HL-60 (cell line): ENCODE measurements at regions not wholly inside any gene's neighbourhood (a gene's known extent, or its start where the extent isn't known, plus 50 kb on each side); places are given as distances from the start of the nearest gene placed in this dataset.

Experiments
- DNase-seq, 2 experiments: peaks; one replicate each; pipeline ENCODE4 v3.0.0-alpha.2; 2010 to 2020; ENCODE audit warnings: low read depth in 1 of 2, low spot score in 1 of 2
- H3K27ac ChIP-seq: fragments of 250-450 bp; sonication (Bioruptor Pico); replicated peaks from 2 replicates; pipeline ENCODE4 v1.5.1; 2020; ENCODE audit warnings: mild to moderate bottlenecking, moderate library complexity
- H3K27me3 ChIP-seq: fragments of 250-450 bp; sonication (Bioruptor Pico); 2 replicates; pipeline ENCODE4 v1.5.1; 2021; ENCODE audit warnings: mild to moderate bottlenecking, moderate library complexity; ENCODE audit not compliant: insufficient read depth, poor library complexity, severe bottlenecking
- H3K4me3 ChIP-seq: replicated peaks from 2 replicates; pipeline ENCODE4 v1.5.1; 2011; ENCODE audit warnings: mild to moderate bottlenecking, control low read depth, low read length; ENCODE audit not compliant: insufficient read depth
- CTCF ChIP-seq: IDR thresholded peaks from one replicate; pipeline ENCODE4 v1.5.1; 2011; ENCODE audit warnings: low read length, control low read depth, inconsistent platforms; ENCODE audit not compliant: insufficient read depth
- GABPA ChIP-seq: IDR thresholded peaks from 2 replicates; pipeline ENCODE4 v1.6.1; 2012; ENCODE audit warnings: low read depth
- POLR2AphosphoS5 ChIP-seq: IDR thresholded peaks from 2 replicates; pipeline ENCODE4 v1.6.1; 2012; ENCODE audit warnings: low read depth
- REST ChIP-seq: IDR thresholded peaks from 2 replicates; pipeline ENCODE4 v1.6.1; 2012; ENCODE audit warnings: low read depth; ENCODE audit not compliant: insufficient replicate concordance
- SPI1 ChIP-seq: IDR thresholded peaks from 2 replicates; pipeline ENCODE4 v1.6.1; 2012; ENCODE audit warnings: low read depth, mild to moderate bottlenecking, borderline replicate concordance

- no peak overlapping the region for H3K4me3 ChIP-seq
- TF ChIP-seq SPI1 (no peak), GABPA (no peak), CTCF (no peak), REST (no peak), POLR2AphosphoS5 (no peak)
- H3K27ac ChIP-seq: no peak overlapping the region
- H3K27me3 ChIP-seq: no peaks in the 10 kb centered on the region
- DNase-seq: no peak
Observed at GRCh38 chr9:110008663-110009062, 199.3 kb downstream of the C9orf152 start.

- Histone ChIP-seq H3K4me3 (no peak overlapping the region), H3K27ac (no peak overlapping the region), H3K27me3 (no peaks in the 10 kb centered on the region)
- TF ChIP-seq SPI1: no peak
- no peak for TF ChIP-seq GABPA
- TF ChIP-seq REST: no peak
- no peak for TF ChIP-seq CTCF
- TF ChIP-seq POLR2AphosphoS5: no peak
- no peak for DNase-seq
Observed at GRCh38 chr9:110011628-110012320, 196.2 kb downstream of the C9orf152 start.

GRCh38 chr9:110013064-110013463 lies 194.9 kb downstream of the C9orf152 start:
- Histone ChIP-seq H3K27ac (no peak overlapping the region), H3K27me3 (no peaks in the 10 kb centered on the region), H3K4me3 (no peak overlapping the region)
- no peak for DNase-seq
- no peak for TF ChIP-seq CTCF

GRCh38 chr9:110015759-110016158 lies 192.2 kb downstream of the C9orf152 start:
- no peak overlapping the region for H3K27ac ChIP-seq
- TF ChIP-seq SPI1 (no peak), REST (no peak), CTCF (no peak), GABPA (no peak), POLR2AphosphoS5 (no peak)
- no peak overlapping the region for H3K4me3 ChIP-seq

More at GRCh38 chr9:110015759-110016158, 192.2 kb downstream of the C9orf152 start:
- no peak for DNase-seq
- no peaks in the 10 kb centered on the region for H3K27me3 ChIP-seq
